HG02588 (cell line): ENCODE measurements at regions not wholly inside any gene's neighbourhood (a gene's known extent, or its start where the extent isn't known, plus 50 kb on each side); places are given as distances from the start of the nearest gene placed in this dataset.

Source experiments
- ATAC-seq: cut with Tn5 transposase; IDR thresholded peaks from one replicate; pipeline ENCODE4 v1.9.1; 2021; ENCODE audit warnings: mild to moderate bottlenecking, moderate library complexity; ENCODE audit not compliant: unreplicated experiment

GRCh38 chr22:48575618-48576332 is 1251.9 kb downstream of the BRD1 start:
- ATAC-seq = no peak

- no peak for ATAC-seq
Measured at GRCh38 chr22:48574776-48575617, 1252.7 kb downstream of the BRD1 start.

GRCh38 chr22:48573766-48574165 is 1253.9 kb downstream of the BRD1 start:
- ATAC-seq = no peak

GRCh38 chr22:48572951-48573350 is 1254.7 kb downstream of the BRD1 start:
- no peak for ATAC-seq

- ATAC-seq = no peak
Measured at GRCh38 chr22:48570912-48571311, 1256.8 kb downstream of the BRD1 start.

GRCh38 chr22:48569476-48570233 is 1258.0 kb downstream of the BRD1 start:
- ATAC-seq = no peak

GRCh38 chr22:48568736-48569330 is 1258.8 kb downstream of the BRD1 start:
- ATAC-seq = no peak

GRCh38 chr22:48567213-48567975 is 1260.3 kb downstream of the BRD1 start:
- ATAC-seq = no peak

- no peak for ATAC-seq
Measured at GRCh38 chr22:48566741-48567140, 1260.9 kb downstream of the BRD1 start.

GRCh38 chr22:48565901-48566501 is 1261.7 kb downstream of the BRD1 start:
- ATAC-seq = no peak

- ATAC-seq = no peak
Measured at GRCh38 chr22:48564995-48565394, 1262.7 kb downstream of the BRD1 start.

GRCh38 chr22:48563966-48564330 is 1263.7 kb downstream of the BRD1 start:
- ATAC-seq = no peak

- no peak for ATAC-seq
Measured at GRCh38 chr22:48563118-48563965, 1264.3 kb downstream of the BRD1 start.

- ATAC-seq = no peak
Measured at GRCh38 chr22:48561676-48562075, 1266.0 kb downstream of the BRD1 start.

GRCh38 chr22:48560836-48561235 is 1266.8 kb downstream of the BRD1 start:
- no peak for ATAC-seq

GRCh38 chr22:48560389-48560751 is 1267.3 kb downstream of the BRD1 start:
- ATAC-seq = no peak

- no peak for ATAC-seq
Measured at GRCh38 chr22:48559647-48560388, 1267.9 kb downstream of the BRD1 start.

- ATAC-seq = no peak
Measured at GRCh38 chr22:48558606-48559402, 1268.9 kb downstream of the BRD1 start.
